AG04450 (cell line): ENCODE measurements at regions not wholly inside any gene's neighbourhood (a gene's known extent, or its start where the extent isn't known, plus 50 kb on each side); places are given as distances from the start of the nearest gene placed in this dataset.
A peak's percentile ranks its signal among the peaks of the same experiment; 100 is the strongest.

Experiments used
- CTCF ChIA-PET: fragments of 300-600, 350-600 bp; formaldehyde crosslinking; extraction: SDS; loops from one replicate; lab custom pipeline; 2022; ENCODE audit warnings: antibody characterized with exemption, inconsistent platforms; lab: Charles Lee
- POLR2A ChIA-PET: fragments of 350-600 bp; formaldehyde crosslinking; extraction: SDS; loops from one replicate; lab custom pipeline; 2021; ENCODE audit warnings: antibody characterized with exemption, inconsistent platforms; lab: Yijun Ruan, JAX
- DNase-seq: peaks from one replicate; pipeline ENCODE4 v3.0.0-alpha.2; 2011; ENCODE audit warnings: low read depth, low spot score
- H3K27ac ChIP-seq: one replicate; pipeline ENCODE4 v1.5.1; 2012; ENCODE audit warnings: low read depth, low read length, control low read depth
- H3K27me3 ChIP-seq: one replicate; pipeline ENCODE4 v1.6.0; 2012; ENCODE audit warnings: low read length; ENCODE audit not compliant: control insufficient read depth, insufficient read depth
- H3K4me3 ChIP-seq: 2 replicates; pipeline ENCODE4 v1.5.1; 2011; ENCODE audit warnings: mild to moderate bottlenecking, low read depth, low read length, control low read depth
- H3K9me3 ChIP-seq: 2 replicates; pipeline ENCODE4 v1.5.1; 2012; ENCODE audit warnings: low read length; ENCODE audit not compliant: control insufficient read depth, insufficient read depth
- TF ChIP-seq, protein P1 (sequence below): IDR thresholded peaks from 2 replicates; pipeline ENCODE4 v1.5.1; 2011; ENCODE audit warnings: low read depth, low read length, control low read depth, inconsistent platforms

GRCh38 chr3:175969456-175969855, 1110.3 kb downstream of the NAALADL2 start:
- ChIA-PET POLR2A (no interaction called here), CTCF (no interaction called here)
- no peak overlapping the region for H3K4me3 ChIP-seq
- TF ChIP-seq, protein P1, sequence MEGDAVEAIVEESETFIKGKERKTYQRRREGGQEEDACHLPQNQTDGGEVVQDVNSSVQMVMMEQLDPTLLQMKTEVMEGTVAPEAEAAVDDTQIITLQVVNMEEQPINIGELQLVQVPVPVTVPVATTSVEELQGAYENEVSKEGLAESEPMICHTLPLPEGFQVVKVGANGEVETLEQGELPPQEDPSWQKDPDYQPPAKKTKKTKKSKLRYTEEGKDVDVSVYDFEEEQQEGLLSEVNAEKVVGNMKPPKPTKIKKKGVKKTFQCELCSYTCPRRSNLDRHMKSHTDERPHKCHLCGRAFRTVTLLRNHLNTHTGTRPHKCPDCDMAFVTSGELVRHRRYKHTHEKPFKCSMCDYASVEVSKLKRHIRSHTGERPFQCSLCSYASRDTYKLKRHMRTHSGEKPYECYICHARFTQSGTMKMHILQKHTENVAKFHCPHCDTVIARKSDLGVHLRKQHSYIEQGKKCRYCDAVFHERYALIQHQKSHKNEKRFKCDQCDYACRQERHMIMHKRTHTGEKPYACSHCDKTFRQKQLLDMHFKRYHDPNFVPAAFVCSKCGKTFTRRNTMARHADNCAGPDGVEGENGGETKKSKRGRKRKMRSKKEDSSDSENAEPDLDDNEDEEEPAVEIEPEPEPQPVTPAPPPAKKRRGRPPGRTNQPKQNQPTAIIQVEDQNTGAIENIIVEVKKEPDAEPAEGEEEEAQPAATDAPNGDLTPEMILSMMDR, result no peak
- H3K9me3 ChIP-seq, result no peaks in the 10 kb centered on the region
- H3K27ac ChIP-seq, result no peak overlapping the region
- no peaks in the 10 kb centered on the region for H3K27me3 ChIP-seq
- DNase-seq, result no peak

DNA sequence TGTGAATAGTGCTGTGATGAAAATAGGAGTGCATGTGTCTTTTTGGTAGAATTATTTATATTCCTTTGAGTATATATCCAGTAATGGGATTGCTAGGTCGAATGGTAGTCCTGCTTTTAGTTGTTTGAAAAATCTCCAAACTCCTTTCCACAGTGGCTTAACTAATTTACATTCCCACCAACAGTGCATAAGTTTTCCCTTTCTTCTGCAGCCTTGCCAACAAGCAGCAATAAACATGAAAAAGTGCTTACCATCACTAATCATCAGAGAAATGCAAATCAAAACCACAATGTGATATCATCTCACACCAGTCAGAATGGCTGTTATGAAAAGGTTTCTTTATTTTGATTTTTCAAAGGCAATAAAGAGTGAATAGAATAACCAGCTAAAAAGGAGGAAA, 1105.9 kb downstream of the NAALADL2 start:
- no peak for DNase-seq
- TF ChIP-seq, protein P1, result no peak
- no peaks in the 10 kb centered on the region for H3K27me3 ChIP-seq
- H3K4me3 ChIP-seq, result no peak overlapping the region
- POLR2A ChIA-PET, result no interaction called here
- H3K9me3 ChIP-seq, result no peaks in the 10 kb centered on the region
- H3K27ac ChIP-seq, result no peak overlapping the region
- CTCF ChIA-PET, result no interaction called here

GRCh38 chr3:175957427-175957826, 1098.3 kb downstream of the NAALADL2 start:
- POLR2A ChIA-PET, result no interaction called here

DNA sequence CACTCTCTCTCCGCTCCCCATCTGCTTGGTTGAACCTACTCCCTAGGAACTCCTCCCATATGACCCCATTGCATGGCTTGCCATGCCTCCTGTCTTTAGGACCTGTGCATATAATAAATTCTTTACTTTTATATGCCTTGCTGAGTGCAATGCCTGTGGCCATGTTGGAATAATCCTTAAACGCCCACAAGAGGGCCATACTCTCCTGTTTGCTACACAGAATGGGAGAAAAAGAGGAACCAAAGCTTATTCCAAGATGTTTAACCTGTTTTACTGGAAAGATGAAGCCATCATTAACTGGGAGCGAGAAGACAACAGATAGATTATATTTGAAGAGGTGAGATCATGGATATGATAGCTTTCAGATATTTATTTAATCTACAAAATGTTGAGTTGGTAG, 1097.8 kb downstream of the NAALADL2 start:
- DNase-seq, result no peak
- TF ChIP-seq, protein P1, result peak; percentile 32
- CTCF ChIA-PET, result interaction anchor here (1.1 kb wide), 1 partner anchor 474 kb away, joined by 8 read pairs; no protein-coding TSS in a partner anchor
- Histone ChIP-seq H3K9me3 (no peaks in the 10 kb centered on the region), H3K27me3 (no peaks in the 10 kb centered on the region), H3K4me3 (no peak overlapping the region), H3K27ac (no peak overlapping the region)
- POLR2A ChIA-PET, result no interaction called here

More at GRCh38 chr3:175957427-175957826, 1098.3 kb downstream of the NAALADL2 start:
- Histone ChIP-seq H3K4me3 (no peak overlapping the region), H3K9me3 (no peaks in the 10 kb centered on the region), H3K27me3 (no peaks in the 10 kb centered on the region), H3K27ac (no peak overlapping the region)
- DNase-seq, result no peak
- TF ChIP-seq, protein P1, result no peak
- CTCF ChIA-PET, result interaction anchor here (1.1 kb wide), 1 partner anchor 473 kb away, joined by 8 read pairs; no protein-coding TSS in a partner anchor

GRCh38 chr3:175951047-175951694, 1092.0 kb downstream of the NAALADL2 start:
- no peak overlapping the region for H3K4me3 ChIP-seq
- no peaks in the 10 kb centered on the region for H3K9me3 ChIP-seq
- H3K27ac ChIP-seq, result no peak overlapping the region
- ChIA-PET CTCF (no interaction called here), POLR2A (no interaction called here)
- H3K27me3 ChIP-seq, result no peaks in the 10 kb centered on the region
- TF ChIP-seq, protein P1, result no peak
- peak; percentile 18 for DNase-seq
